ENCODE measurements at regions not wholly inside any gene's neighbourhood (a gene's known extent, or its start where the extent isn't known, plus 50 kb on each side); places are given as distances from the start of the nearest gene placed in this dataset.

DNA sequence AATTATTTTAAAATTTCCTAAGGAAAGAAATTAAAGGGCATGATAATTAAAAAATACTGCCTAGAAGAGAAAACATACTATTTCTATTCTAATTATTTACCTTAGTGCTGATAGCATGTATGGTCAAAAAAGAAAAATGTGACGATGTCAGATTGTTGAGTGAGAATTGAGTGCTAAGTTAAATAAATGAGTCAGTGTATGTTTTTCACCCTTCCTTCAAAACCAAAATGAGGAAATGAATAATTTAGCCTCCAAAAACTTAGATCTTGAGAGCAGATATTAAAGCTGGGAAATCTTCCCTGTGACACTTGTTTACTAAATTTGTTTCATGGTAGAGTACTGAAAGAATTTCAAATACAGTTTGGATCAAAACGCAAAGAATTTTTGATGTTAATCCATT is 58.6 kb upstream of the NYAP2 start:
- Mint-ChIP-seq H3K4me3 (no peak overlapping the region), H3K27ac (no peak overlapping the region), H3K36me3 (no peaks in the 10 kb centered on the region), H3K4me1 (peaks cover 11% of the 10 kb centered on the region), H3K9me3 (peaks cover under 1% of the 10 kb centered on the region), H3K27me3 (ENCODE audit: insufficient read depth, low read depth) (peaks cover 2% of the 10 kb centered on the region)
- DNase-seq (ENCODE audit: low spot score): no peak
- Histone ChIP-seq H4K20me1 (ENCODE audit: low read depth) (no peaks in the 10 kb centered on the region), H3K36me3 (no peaks in the 10 kb centered on the region), H3K4me2 (no peak overlapping the region), H3K4me3 (no peak overlapping the region), H3K27ac (no peak overlapping the region), H3K27me3 (no peaks in the 10 kb centered on the region), H3F3A (ENCODE audit: low read depth) (no peaks in the 10 kb centered on the region), H3K9ac (no peak overlapping the region), H2AFZ (replicated peaks) (no peak overlapping the region), H3K9me3 (ENCODE audit: low read depth) (no peaks in the 10 kb centered on the region), H3K79me2 (ENCODE audit: low read depth) (no peaks in the 10 kb centered on the region), H3K4me1 (peaks cover 16% of the 10 kb centered on the region)
- TF ChIP-seq EZH2phosphoT487 (IDR thresholded peaks at IDR 0.05): no peak
- TF ChIP-seq, protein P1, sequence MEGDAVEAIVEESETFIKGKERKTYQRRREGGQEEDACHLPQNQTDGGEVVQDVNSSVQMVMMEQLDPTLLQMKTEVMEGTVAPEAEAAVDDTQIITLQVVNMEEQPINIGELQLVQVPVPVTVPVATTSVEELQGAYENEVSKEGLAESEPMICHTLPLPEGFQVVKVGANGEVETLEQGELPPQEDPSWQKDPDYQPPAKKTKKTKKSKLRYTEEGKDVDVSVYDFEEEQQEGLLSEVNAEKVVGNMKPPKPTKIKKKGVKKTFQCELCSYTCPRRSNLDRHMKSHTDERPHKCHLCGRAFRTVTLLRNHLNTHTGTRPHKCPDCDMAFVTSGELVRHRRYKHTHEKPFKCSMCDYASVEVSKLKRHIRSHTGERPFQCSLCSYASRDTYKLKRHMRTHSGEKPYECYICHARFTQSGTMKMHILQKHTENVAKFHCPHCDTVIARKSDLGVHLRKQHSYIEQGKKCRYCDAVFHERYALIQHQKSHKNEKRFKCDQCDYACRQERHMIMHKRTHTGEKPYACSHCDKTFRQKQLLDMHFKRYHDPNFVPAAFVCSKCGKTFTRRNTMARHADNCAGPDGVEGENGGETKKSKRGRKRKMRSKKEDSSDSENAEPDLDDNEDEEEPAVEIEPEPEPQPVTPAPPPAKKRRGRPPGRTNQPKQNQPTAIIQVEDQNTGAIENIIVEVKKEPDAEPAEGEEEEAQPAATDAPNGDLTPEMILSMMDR (IDR thresholded peaks at IDR 0.05): no peak
- TF ChIP-seq EZH2 (IDR thresholded peaks at IDR 0.05): no peak

DNA sequence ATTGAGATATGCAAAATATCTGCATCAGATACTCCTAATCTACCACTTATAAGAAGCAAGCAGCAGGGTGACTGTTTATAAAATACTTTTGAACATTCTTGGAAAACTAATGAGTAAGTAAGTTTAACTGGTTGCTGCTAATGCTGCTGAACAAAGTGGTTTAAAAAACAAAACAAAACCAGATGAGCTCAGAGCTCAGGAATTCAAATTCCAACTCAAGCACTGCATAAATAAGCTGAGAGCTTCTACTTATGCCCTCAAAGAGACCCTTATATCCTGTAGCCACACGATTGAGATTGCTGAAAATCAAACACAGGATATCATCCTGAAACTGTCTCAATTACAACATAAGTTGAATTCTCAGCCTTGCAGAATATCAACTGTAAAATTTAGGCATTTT is 62.3 kb upstream of the NYAP2 start:
- Histone ChIP-seq H3K79me2 (ENCODE audit: low read depth) (no peaks in the 10 kb centered on the region), H3K4me2 (peak overlapping the region; percentile 53), H3K27ac (no peak overlapping the region), H2AFZ (replicated peaks) (peak overlapping the region; percentile 27), H4K20me1 (ENCODE audit: low read depth) (no peaks in the 10 kb centered on the region), H3K9me3 (ENCODE audit: low read depth) (no peaks in the 10 kb centered on the region), H3F3A (ENCODE audit: low read depth) (no peaks in the 10 kb centered on the region), H3K4me3 (no peak overlapping the region), H3K27me3 (no peaks in the 10 kb centered on the region), H3K9ac (no peak overlapping the region), H3K4me1 (peaks cover 16% of the 10 kb centered on the region), H3K36me3 (no peaks in the 10 kb centered on the region)
- peak; percentile 34 for DNase-seq (ENCODE audit: low spot score)
- Mint-ChIP-seq H3K4me1 (peaks cover 11% of the 10 kb centered on the region), H3K4me3 (no peak overlapping the region), H3K27ac (no peak overlapping the region), H3K36me3 (no peaks in the 10 kb centered on the region), H3K9me3 (no peaks in the 10 kb centered on the region), H3K27me3 (ENCODE audit: insufficient read depth, low read depth) (no peaks in the 10 kb centered on the region)
- TF ChIP-seq, protein P1 (IDR thresholded peaks at IDR 0.05): no peak
- no peak for TF ChIP-seq EZH2phosphoT487 (IDR thresholded peaks at IDR 0.05)
- no peak for TF ChIP-seq EZH2 (IDR thresholded peaks at IDR 0.05)

DNA sequence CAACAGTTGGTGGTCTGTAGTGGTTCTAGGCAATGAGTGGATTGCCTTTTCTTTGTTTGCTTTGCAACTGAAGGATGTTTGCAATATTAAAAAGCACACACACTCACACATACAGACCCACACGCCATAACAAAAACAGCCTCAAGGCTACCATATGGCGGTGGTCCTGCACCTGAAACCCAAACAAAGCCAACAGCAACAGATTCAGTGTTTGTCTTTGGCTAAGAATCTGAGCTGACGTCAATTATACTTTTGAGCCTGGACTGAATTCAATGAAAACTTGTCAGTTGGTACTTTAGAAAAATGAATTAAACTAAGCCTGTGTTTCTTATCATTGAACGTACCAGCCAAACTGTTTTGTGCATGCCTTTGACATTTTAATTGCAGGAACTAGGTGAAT is 65.0 kb upstream of the NYAP2 start:
- Histone ChIP-seq H3K9me3 (ENCODE audit: low read depth) (no peaks in the 10 kb centered on the region), H3F3A (ENCODE audit: low read depth) (no peaks in the 10 kb centered on the region), H3K27me3 (no peaks in the 10 kb centered on the region), H3K4me1 (peaks cover 16% of the 10 kb centered on the region), H3K4me3 (no peak overlapping the region), H3K27ac (no peak overlapping the region), H3K4me2 (no peak overlapping the region), H3K9ac (no peak overlapping the region), H2AFZ (replicated peaks) (no peak overlapping the region), H3K36me3 (no peaks in the 10 kb centered on the region), H4K20me1 (ENCODE audit: low read depth) (no peaks in the 10 kb centered on the region), H3K79me2 (ENCODE audit: low read depth) (no peaks in the 10 kb centered on the region)
- DNase-seq (ENCODE audit: low spot score): no peak
- H3K4me3 Mint-ChIP-seq: no peak overlapping the region
- no peaks in the 10 kb centered on the region for H3K27me3 Mint-ChIP-seq (ENCODE audit: insufficient read depth, low read depth)
- no peak overlapping the region for H3K27ac Mint-ChIP-seq
- H3K4me1 Mint-ChIP-seq: peaks cover 11% of the 10 kb centered on the region
- TF ChIP-seq EZH2phosphoT487 (IDR thresholded peaks at IDR 0.05): no peak
- TF ChIP-seq, protein P1 (IDR thresholded peaks at IDR 0.05): no peak
- TF ChIP-seq EZH2 (IDR thresholded peaks at IDR 0.05): no peak
- no peaks in the 10 kb centered on the region for H3K9me3 Mint-ChIP-seq
- H3K36me3 Mint-ChIP-seq: no peaks in the 10 kb centered on the region
